NOMO-1 (cell line): ENCODE measurements at regions not wholly inside any gene's neighbourhood (a gene's known extent, or its start where the extent isn't known, plus 50 kb on each side); places are given as distances from the start of the nearest gene placed in this dataset.
"Not testable (repeated sequence)": the region's sequence is repeated elsewhere in the genome, so short reads cannot be mapped to it uniquely, and the experiment has no call there.

Experiments used
- DNase-seq, 2 experiments: peaks; one replicate each; lab custom pipeline; 2025; ENCODE audit not compliant: unreplicated experiment in 2 of 2; lab: John Stamatoyannopoulos, UW

GRCh38 chr11:106551744-106552673 lies 466.3 kb downstream of the GUCY1A2 start:
- no peak for DNase-seq

- DNase-seq = no peak
These were observed 465.5 kb downstream of the GUCY1A2 start for GRCh38 chr11:106552694-106553203.

GRCh38 chr11:106553304-106553703 lies 465.0 kb downstream of the GUCY1A2 start:
- no peak for DNase-seq

- DNase-seq = not testable (repeated sequence)
These were observed 462.6 kb downstream of the GUCY1A2 start for GRCh38 chr11:106555566-106556250.

- DNase-seq = no peak
These were observed 452.9 kb downstream of the GUCY1A2 start for GRCh38 chr11:106565326-106565725.

- DNase-seq = no peak
These were observed 449.6 kb downstream of the GUCY1A2 start for GRCh38 chr11:106568632-106569031.

- not testable (repeated sequence) for DNase-seq
These were observed 440.9 kb downstream of the GUCY1A2 start for GRCh38 chr11:106577384-106577783.

GRCh38 chr11:106581399-106581798 lies 436.9 kb downstream of the GUCY1A2 start:
- DNase-seq = no peak

- no peak for DNase-seq
These were observed 433.2 kb downstream of the GUCY1A2 start for GRCh38 chr11:106585061-106585460.

- no peak for DNase-seq
These were observed 423.4 kb downstream of the GUCY1A2 start for GRCh38 chr11:106594751-106595351.

- DNase-seq = no peak
These were observed 416.5 kb downstream of the GUCY1A2 start for GRCh38 chr11:106601684-106602297.

GRCh38 chr11:106608677-106609076 lies 409.6 kb downstream of the GUCY1A2 start:
- no peak for DNase-seq

- DNase-seq = no peak
These were observed 404.0 kb downstream of the GUCY1A2 start for GRCh38 chr11:106614262-106614661.

GRCh38 chr11:106619320-106619990 lies 398.8 kb downstream of the GUCY1A2 start:
- DNase-seq = no peak

- no peak for DNase-seq
These were observed 396.8 kb downstream of the GUCY1A2 start for GRCh38 chr11:106621484-106621883.
